GM12892 (cell line): ENCODE measurements at regions not wholly inside any gene's neighbourhood (a gene's known extent, or its start where the extent isn't known, plus 50 kb on each side); places are given as distances from the start of the nearest gene placed in this dataset.

Experiments
- POLR2A ChIP-seq: IDR thresholded peaks from 2 replicates; pipeline ENCODE4 v1.6.1; 2011; ENCODE audit warnings: low read depth, low read length, control low read depth
- TAF1 ChIP-seq: IDR thresholded peaks from 2 replicates; pipeline ENCODE4 v1.6.1; 2011; ENCODE audit warnings: low read depth, mild to moderate bottlenecking, control low read depth, low read length, borderline replicate concordance

DNA sequence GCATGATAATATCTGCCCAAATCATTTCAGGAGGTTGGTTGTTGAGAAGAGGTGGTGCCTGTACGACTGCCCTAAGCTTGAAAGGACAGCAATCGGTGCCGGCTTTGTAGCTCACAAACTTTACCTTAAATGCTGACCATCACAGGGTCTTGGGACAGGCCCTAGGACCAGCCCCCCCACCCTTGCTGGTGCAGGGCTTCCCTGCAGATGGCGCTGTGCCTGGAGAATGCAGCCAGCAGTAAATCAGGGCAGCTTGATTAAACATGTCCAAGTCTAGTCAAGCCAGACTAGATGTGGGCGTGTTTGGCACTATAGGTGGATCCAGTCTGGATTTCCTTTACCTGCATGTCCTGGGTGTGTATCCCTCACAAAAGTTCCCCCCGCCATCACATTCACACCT is 135.5 kb upstream of the CRHR1 start:
- no peak for TF ChIP-seq POLR2A
- TF ChIP-seq TAF1: no peak
